ENCODE measurements at regions not wholly inside any gene's neighbourhood (a gene's known extent, or its start where the extent isn't known, plus 50 kb on each side); places are given as distances from the start of the nearest gene placed in this dataset.

- no peak for TF ChIP-seq CTCF (conservative IDR thresholded peaks at IDR 0.05)
- no peak for TF ChIP-seq ZFX (IDR thresholded peaks at IDR 0.05)
These were observed 567.2 kb downstream of the TMX3 start for GRCh38 chr18:68147728-68148127.

Data from C4-2B (cell line).